ENCODE measurements at regions not wholly inside any gene's neighbourhood (a gene's known extent, or its start where the extent isn't known, plus 50 kb on each side); places are given as distances from the start of the nearest gene placed in this dataset.

- in situ Hi-C loops (cut with MboI; ENCODE audit: low pct_ligation_motif_present in 1 of 4, low pct_unique_long_range_greater_than_20kb in 1 of 4, low sequenced_read_pairs in 3 of 4) (no loop called here), intact Hi-C loops (cut with DNase I; ENCODE audit: low total_unique reads) (no loop called here)
- Histone ChIP-seq H3K36me3 (no peaks in the 10 kb centered on the region), H3K4me1 (no peaks in the 10 kb centered on the region), H3K9me3 (no peaks in the 10 kb centered on the region), H3K27ac (no peak overlapping the region), H3K4me3 (no peak overlapping the region), H3K27me3 (no peaks in the 10 kb centered on the region)
- no peak for TF ChIP-seq CTCF (IDR thresholded peaks at IDR 0.05)
- no peak for TF ChIP-seq POLR2A (IDR thresholded peaks at IDR 0.05)
- TF ChIP-seq POLR2AphosphoS5 (IDR thresholded peaks at IDR 0.05) = no peak
- no peak for TF ChIP-seq EP300 (IDR thresholded peaks at IDR 0.05; ENCODE audit: low read depth)
- DNase-seq = no peak
- 58 to 82% methylated on average over 3 to 5 of the region's 5 CpGs for WGBS, 2 donors (ENCODE audit: low coverage in 1 of 2)
These were observed 75.4 kb upstream of the RGMA start for GRCh38 chr15:93164409-93164808.

DNA sequence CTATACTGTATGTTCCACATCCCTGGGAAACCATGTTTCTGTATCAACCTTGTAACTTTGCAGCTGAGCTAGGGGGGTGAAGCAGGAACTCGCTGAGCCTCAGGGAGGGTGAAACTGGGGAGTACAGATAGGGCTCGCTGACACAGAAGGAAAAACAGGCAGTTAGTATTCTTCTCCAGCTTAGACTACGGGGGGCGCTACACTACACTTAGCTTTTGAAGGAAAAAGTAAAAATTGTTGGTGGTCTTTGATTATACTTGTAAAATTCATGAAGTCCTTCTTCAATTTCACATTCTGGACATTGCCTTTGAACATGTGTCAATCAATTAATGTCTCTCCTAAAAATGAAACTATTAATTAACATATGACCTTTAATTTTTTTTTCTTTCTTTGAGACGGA, 73.5 kb upstream of the RGMA start:
- intact Hi-C loops (cut with DNase I; ENCODE audit: low total_unique reads) = no loop called here
- H3K4me3 ChIP-seq = no peak overlapping the region
- H3K27ac ChIP-seq = no peak overlapping the region
- no peak for DNase-seq
- H3K4me1 ChIP-seq = no peaks in the 10 kb centered on the region
- H3K36me3 ChIP-seq = no peaks in the 10 kb centered on the region
- no peaks in the 10 kb centered on the region for H3K9me3 ChIP-seq
- TF ChIP-seq EP300 (IDR thresholded peaks at IDR 0.05; ENCODE audit: low read depth) = no peak
- no peak for TF ChIP-seq POLR2AphosphoS5 (IDR thresholded peaks at IDR 0.05)
- TF ChIP-seq POLR2A (IDR thresholded peaks at IDR 0.05) = no peak
- TF ChIP-seq CTCF (IDR thresholded peaks at IDR 0.05) = no peak
- WGBS, 2 donors (ENCODE audit: low coverage in 1 of 2) = 81 to 86% methylated on average over 5 of the region's 5 CpGs
- in situ Hi-C loops (cut with MboI; ENCODE audit: low pct_ligation_motif_present in 1 of 4, low pct_unique_long_range_greater_than_20kb in 1 of 4, low sequenced_read_pairs in 3 of 4) = no loop called here
- H3K27me3 ChIP-seq = no peaks in the 10 kb centered on the region

- TF ChIP-seq POLR2AphosphoS5 (IDR thresholded peaks at IDR 0.05) (no peak), POLR2A (IDR thresholded peaks at IDR 0.05) (no peak), EP300 (IDR thresholded peaks at IDR 0.05; ENCODE audit: low read depth) (no peak), CTCF (IDR thresholded peaks at IDR 0.05) (no peak)
- no peak overlapping the region for H3K4me3 ChIP-seq
- H3K9me3 ChIP-seq = no peaks in the 10 kb centered on the region
- H3K36me3 ChIP-seq = no peaks in the 10 kb centered on the region
- no peaks in the 10 kb centered on the region for H3K4me1 ChIP-seq
- in situ Hi-C loops (cut with MboI; ENCODE audit: low pct_ligation_motif_present in 1 of 4, low pct_unique_long_range_greater_than_20kb in 1 of 4, low sequenced_read_pairs in 3 of 4) (no loop called here), intact Hi-C loops (cut with DNase I; ENCODE audit: low total_unique reads) (no loop called here)
- no peaks in the 10 kb centered on the region for H3K27me3 ChIP-seq
- H3K27ac ChIP-seq = no peak overlapping the region
- 71 to 80% methylated on average over 4 of the region's 5 CpGs for WGBS, 2 donors (ENCODE audit: low coverage in 1 of 2)
- no peak for DNase-seq
These were observed 70.9 kb upstream of the RGMA start for GRCh38 chr15:93159930-93160329.

GRCh38 chr15:93158097-93158900, 69.3 kb upstream of the RGMA start:
- in situ Hi-C loops (cut with MboI; ENCODE audit: low pct_ligation_motif_present in 1 of 4, low pct_unique_long_range_greater_than_20kb in 1 of 4, low sequenced_read_pairs in 3 of 4) (no loop called here), intact Hi-C loops (cut with DNase I; ENCODE audit: low total_unique reads) (no loop called here)
- Histone ChIP-seq H3K27ac (no peak overlapping the region), H3K4me1 (peaks cover 0 to 6% (median 0%) of the 10 kb centered on the region in 4 donors), H3K9me3 (no peaks in the 10 kb centered on the region), H3K27me3 (no peaks in the 10 kb centered on the region), H3K36me3 (no peaks in the 10 kb centered on the region), H3K4me3 (no peak overlapping the region)
- WGBS, 2 donors (ENCODE audit: low coverage in 1 of 2) = 80% methylated on average over 13 of the region's 13 CpGs; no CpG with 5 or more reads in 1 of the 2 donors
- no peak for DNase-seq
- TF ChIP-seq CTCF (IDR thresholded peaks at IDR 0.05) (no peak), POLR2AphosphoS5 (IDR thresholded peaks at IDR 0.05) (no peak), EP300 (IDR thresholded peaks at IDR 0.05; ENCODE audit: low read depth) (no peak), POLR2A (IDR thresholded peaks at IDR 0.05) (no peak)
